ENCODE measurements at regions not wholly inside any gene's neighbourhood (a gene's known extent, or its start where the extent isn't known, plus 50 kb on each side); places are given as distances from the start of the nearest gene placed in this dataset.

DNA sequence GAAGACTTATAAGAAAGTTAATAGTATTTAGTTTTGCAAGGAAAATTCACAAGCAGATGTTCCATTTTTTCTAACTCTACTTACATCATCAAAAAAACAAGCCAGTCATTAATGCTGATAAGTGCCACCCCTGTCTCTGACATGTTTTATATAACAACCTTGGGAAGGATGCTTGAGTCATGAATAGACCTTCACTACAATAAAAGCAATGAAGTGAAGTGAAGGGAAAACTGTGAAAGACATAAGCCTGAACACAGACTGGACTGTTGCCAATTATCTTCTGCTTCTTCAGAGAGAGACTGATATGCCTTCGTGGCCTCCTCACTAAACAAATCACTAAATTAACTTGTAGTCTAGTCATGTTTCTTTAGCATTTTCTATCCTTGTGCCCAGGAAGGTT lies 353.2 kb downstream of the PDHA2 start:
- no peak for DNase-seq

DNA sequence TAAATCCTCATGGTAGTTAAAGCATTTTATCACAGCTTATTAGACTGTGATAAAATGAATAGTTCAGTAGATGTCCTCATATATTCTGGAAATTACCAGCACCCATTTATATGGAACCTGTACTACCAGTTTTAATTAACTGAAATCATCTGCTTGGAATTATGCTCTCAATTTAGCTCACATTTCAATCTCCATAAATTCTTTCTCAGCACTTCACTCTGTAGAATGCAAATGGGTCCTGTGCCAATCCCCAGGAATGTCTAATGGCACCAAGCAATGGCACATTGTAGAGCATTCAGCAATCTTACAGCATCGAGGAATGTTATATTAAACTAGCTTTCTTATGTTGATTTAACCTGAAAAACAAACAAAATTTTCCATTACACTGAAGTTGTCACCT lies 355.1 kb downstream of the PDHA2 start:
- DNase-seq: no peak

DNA sequence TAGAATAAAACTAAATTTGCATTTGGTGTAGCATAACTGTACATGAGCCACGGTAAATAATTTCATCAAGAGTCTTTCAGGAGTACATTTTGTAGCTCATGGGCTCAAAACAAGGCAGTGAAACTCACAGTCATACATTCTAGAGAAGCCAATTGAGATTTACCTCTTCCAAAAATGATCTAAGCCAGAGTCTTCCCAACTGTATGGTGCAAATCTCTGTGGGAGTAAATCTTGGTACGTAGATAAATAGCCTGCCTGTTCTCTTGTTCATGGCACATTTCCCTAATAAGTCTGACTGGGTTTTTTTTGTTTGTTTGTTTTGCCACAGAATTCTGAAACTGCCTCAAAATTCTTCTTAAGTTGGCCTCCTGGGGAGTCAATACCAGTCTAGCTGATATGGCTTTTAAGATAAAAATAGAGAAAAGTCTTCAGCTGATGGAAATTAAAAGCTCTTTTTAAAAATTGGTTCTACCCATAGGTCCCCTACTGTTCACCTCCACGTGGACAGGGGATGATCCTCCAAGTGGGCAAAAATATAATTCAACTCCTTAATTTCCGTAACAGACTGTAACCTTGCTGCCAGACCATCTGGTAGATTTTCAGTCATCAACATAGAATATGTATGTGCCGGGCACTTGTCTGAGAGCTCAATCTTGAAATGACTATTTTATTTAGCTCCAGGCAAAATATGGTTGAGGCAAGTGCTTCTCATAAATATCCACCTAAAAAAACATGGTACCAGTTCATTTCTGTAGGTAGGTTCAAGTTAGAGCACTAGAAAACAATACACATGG lies 365.4 kb downstream of the PDHA2 start:
- no peak for DNase-seq

DNA sequence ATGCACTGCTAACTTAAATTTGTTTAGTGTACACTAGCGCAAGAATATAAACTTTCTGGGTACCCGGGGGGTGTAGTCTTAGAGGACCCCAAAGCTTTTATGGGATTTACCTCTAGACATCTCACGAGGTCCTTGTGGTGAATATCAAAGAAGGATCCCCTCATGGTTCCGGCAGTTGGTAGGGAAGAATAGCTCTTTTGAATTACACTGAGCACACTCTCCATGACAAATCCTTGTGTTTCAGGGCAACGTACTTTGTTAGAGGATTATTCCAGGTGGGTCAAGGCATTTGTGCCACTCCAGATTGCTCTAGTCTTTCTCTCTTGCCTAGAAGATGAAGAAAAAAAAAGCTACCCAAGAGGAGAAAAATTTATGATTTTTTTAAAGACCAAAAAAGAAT lies 387.6 kb downstream of the PDHA2 start:
- DNase-seq: no peak

DNA sequence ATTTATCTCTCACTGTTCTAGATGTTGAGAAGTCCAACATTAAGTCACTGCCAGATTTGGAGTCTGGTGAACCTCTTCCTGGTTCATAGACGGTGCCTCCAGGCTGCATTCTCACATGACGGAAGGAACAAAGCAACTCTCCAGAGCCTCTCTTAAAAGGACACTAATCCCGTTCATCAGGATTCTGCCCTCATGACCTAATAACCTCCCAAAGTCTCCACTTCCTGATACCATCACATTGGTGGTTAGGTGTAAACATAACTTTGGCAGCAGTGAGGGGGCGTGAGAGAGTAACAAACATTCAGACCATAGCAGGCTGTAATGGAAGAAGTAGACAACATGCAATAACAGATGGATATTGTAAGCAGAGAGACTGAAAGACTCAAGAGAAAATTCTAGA lies 388.6 kb downstream of the PDHA2 start:
- DNase-seq: no peak

DNA sequence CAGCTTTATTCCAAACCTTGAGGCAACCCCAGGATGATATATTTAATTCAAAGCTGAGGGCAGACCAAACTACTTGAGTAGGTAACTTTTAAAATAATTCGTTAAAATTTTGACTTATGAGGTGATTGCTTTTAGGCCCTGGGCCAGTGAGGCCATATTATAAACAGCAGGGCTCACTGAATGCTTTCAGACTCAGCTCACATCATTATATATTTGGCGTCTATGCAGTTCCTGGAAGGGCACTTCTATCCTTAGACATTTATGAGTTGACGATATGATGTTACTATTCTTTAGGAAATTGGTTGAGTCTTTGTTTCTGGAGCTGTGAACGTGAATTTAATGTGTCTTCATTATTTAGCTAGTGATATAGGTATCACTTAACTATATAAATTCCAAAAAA lies 400.1 kb downstream of the PDHA2 start:
- DNase-seq: no peak

DNA sequence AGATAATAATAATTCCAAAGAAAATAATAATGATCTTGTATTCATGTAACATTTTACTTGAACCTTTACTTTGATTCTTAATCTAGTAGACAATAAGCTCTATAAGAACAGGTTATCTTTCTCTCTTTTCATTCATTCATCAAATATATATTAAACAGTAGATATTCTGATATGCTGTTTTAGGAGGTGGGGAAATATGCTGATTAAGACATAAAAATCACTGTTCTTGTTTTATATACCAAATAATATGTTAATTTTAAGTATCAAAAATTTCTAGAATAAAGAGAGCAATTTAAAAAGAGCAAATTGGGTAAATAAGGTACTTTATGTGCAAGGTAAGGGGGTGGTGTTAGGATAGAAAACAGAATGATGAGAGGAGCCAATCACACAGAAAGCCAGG lies 401.9 kb downstream of the PDHA2 start:
- DNase-seq: no peak

DNA sequence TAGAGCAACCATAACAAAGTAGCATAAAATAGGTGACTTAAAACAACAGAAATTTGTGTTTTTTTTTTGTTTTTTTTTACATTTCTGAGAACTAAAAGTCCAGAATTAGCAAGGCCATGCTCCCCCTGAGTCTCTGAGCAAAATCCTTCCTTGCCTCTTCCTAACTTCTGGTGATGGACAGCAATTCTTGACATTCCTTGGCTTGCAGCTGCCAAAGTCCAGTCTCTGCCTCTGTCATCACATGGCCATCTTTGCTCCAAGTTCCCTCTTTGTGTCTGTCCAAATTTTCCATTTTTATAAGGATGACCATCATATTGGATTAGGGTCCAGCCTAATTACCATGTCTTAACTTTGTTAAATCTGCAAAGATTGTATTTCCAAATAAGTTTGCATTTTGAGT lies 407.2 kb downstream of the PDHA2 start:
- DNase-seq: no peak

DNA sequence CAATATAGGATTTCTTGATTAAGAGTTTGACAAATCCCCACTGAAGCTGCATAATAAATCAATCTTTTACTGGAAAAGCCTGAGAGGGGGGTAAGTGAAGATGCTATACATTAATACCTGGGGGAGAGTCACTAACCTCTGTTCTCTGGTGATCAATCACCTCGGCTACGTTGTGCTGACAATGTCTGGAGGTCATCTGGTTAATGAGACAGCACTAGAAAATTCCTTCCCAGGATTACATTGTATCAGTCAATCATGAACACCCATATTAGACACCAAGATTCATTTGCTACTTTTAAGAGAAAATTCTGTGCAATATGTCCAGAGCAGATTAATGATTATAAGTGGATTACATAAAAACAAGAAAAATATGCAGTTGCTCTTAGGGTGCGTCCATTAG lies 408.3 kb downstream of the PDHA2 start:
- DNase-seq: no peak

DNA sequence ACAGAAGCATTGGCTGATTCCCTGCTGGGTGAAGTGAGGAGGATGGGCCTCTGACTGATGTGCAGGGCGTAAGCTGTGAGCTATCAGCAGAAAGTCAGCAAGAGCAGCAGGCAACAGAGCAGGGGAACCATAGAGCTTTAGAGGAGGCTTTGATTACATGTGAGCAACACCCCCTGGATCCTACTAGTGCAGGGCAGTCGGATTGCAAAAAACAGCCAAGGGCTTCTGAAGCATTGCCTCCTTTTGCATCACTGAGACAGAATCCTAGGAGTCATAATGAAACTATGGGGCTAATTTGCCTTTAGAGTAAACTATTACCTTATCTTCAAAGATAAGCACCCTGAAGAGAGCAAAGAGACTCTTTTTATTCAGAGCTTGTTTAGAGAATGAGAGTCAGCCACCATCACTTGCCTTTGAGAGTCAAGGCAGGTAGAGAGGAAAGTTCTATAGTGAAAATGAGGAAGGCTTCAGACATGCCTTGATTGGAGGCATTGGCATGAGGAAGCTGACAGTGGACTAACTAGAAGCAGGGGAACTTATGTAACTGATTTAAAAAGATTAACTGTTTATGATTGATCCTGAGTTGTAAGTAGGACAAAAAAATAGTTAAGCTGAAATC lies 420.3 kb downstream of the PDHA2 start:
- no peak for DNase-seq

DNA sequence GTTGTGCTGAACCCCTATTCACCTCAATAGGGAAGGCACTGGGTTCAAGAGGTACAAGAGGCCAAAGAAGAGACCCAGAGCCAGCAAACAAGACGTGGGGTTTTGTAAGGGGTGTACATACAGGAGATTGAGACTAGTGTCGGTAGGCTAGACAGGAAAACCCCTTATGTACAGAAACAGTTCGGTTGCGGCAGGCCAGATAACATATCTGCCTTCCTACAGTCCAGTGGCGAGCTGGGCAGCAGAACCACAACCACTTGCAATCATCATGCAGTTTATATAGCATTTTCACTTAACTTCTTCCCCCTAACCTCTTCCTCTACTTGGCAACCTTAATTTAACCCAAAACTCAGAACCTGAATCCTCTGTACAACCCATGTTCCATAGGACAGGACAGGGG lies 422.2 kb downstream of the PDHA2 start:
- DNase-seq: no peak

DNA sequence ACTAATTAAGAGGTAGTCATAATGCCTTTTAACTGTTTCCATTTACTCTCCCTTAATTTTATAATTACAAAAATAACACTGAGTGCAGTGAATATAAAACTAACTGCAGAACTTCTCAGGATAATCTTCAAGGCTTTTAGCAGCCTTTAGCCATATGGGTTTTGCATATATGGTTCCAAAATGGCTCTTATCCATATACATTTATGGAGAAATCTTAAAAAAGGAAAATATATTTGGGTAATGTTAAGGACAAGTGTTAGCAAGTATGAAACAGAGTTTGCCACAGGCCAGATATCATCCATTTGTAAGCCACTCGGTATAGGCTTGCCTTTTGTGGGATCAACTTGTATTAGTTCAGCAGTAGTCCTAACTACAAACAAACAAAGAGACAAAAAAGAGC lies 423.4 kb downstream of the PDHA2 start:
- no peak for DNase-seq

DNA sequence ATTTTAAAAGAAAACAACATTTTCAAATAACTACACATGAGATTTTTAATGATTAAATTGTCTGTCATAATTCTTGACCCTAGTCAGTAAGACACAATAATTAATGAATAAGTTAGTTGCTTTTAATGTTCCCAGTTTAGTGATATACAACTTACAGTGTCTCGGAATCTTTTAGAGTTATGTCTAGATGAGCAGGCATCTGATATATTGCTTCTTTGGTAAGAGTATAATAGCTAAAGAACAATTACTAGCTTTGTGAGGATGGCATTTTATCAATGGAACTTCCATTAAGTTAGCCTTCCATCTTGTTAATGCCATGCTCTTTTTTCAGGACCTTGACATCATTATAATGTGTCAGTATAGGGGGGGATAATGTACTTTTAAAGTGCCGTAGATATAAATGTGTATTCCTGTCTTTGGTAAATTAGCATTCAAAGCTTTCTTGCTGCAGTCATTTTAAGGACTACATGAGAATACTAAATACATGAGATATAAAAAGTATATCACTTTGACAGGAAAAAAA lies 425.1 kb downstream of the PDHA2 start:
- no peak for DNase-seq

DNA sequence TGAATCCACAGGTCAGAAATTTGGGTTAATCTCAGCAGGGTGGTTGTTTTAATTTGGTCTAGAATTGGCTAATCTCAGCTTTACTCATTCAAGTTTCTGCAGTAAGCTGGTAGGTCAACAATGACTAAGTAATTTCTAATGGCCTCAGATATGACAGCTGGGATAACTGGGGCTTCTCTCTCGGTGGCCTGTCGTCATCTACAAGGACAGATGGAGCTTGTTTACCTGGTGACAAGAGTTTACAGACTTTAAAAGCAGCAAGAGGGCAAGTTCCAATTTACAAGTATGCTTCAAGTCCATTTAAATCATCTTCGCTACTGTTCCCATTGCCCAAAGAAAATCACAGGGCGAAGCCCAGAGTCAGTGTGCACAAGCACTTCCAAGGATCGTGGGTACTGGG lies 453.9 kb downstream of the PDHA2 start:
- no peak for DNase-seq

DNA sequence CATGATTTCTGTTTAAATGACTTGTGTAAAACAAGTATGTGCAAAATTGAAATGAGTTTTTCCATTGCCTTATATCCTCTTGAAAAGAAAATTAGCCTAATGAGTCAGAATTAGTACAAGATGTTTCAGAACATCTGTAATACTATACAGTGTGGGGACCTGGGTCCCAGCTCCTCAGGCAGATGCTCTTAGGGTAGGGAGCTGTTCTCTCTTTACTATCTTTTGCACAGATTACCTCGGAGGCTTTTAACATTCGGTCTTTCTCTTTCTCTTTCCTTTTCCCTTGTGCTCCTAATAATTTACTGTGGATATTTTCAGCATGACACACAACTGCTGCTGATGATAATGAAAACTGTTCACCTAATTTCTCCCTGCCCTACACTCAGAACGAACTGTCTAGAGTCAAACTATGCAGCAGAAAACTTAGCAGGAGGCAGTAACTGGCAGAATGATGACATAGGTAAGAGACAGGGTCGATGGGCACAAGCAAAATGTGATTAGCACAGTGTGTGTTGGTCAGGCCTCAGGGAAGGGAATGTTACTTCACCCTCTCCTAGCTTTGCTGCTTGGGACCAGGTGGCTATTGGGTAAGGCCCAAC lies 455.3 kb downstream of the PDHA2 start:
- no peak for DNase-seq

DNA sequence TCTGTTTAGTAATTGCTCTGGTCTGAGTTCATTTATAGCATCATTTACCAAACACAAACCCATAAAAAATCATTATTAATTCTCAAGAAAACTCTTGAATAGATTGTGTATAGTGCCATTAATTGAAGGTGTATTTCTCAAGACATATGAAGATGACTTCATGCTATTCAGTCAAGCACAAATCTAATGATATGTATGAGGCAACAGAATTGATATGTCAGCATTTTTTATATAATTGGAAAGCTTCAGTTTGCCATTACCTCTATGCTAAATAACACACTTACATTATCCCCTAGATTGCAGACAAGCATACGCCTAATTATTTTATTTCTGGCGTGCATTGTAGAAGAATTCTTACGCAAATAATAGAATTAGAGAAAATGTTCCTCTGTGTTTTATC lies 461.8 kb downstream of the PDHA2 start:
- DNase-seq: no peak

DNA sequence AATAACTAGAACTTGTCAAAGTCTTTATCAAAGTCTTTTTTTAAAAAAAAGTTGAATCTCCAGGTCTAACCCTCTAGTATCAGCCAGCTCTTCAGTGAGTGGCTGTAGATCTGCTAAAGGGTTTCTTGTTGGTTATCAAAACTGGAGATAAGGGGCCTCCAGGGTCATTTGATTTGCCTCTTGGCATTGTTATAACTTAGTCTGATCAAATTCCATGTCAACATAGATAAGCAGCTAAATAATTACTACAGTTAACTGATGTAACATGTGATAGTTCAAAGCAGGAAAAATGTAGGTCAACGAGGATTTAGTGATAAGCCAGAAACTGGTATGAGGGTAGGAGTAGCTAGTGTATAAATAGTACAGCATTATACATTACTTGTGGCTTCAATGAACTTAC lies 465.1 kb downstream of the PDHA2 start:
- DNase-seq: no peak

DNA sequence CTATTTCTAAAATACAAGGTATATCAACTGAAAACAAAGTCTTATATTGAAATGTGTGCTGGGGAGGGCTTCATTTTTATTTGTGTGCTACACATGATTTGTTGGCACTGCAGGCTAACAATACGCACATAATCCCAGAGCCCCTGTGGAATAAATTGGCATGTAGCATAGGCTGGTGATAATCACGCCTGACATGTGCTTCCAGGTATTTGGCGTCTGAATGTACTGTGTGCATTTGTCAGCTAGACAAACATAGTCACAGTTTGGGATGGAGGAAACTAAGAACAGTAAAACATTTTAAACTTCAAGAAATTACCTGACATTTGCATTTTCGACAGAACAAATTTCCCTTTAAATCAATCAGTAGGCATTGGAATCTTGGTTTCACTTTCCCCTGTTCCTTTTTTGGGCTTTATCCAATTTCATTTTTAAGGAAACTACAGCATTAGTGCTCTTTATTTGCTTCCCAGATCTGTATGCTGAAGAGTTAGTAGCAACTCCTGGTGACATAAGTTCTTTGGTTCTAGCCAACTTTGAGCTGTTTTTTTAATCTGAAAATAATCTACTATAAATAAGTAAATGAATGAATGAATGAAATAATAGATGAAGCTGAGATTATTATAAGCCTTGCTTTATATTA lies 472.3 kb downstream of the PDHA2 start:
- no peak for DNase-seq

DNA sequence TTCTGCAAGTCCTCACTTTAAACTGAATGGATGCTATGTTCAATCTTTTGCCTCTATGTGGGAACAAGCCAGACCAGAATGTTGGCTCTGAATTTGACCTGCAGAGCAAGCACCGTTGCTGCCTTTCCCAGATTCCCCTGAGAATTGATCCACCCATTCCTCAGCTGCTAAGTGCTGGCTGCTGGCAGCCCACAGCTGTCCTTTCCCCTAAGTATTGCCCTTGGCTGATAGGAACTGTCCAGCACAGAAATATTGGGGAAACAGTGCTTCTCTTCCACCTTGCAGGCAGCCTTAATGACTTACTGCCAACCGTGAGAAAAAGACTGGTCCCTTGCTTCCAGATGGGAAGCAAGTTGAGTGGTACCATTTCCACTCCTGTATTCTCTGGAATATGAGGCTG lies 475.9 kb downstream of the PDHA2 start:
- no peak for DNase-seq

DNA sequence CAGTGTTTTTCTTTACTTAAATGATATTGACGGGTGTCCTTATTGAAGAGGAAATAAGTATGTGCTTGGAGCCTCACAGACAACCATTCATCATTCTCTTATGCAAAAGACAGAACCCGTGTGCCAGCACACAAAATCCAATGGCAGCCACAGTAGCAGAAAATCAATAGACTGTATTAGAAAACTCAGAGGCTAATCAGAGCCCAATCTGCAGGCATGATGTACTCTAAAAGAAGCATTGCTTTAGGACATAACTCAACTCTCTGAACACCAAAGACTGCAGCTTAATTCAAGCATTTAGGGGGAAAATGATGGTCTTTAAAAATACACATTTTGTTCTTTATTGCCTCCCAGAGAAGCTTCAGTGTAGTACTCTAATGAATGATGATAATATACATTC lies 476.9 kb downstream of the PDHA2 start:
- DNase-seq: no peak

DNA sequence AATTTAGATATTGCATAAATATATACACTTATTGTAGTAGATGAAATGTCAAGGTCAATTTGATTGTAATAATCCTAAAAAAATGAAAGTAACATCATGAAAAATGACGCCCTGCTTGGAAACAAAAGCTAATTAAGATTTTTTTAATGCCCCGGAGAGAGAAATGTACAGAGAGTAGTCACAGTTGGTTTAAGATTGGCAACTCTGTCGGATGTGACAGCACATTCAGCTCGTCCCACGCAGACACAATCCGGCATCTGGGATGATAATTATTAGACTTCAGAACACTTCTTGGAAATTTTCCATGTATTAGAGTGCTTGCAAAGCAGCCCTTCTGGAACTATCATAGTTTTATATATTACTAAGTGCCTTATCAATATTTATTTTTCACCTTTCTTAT lies 478.0 kb downstream of the PDHA2 start:
- no peak for DNase-seq

DNA sequence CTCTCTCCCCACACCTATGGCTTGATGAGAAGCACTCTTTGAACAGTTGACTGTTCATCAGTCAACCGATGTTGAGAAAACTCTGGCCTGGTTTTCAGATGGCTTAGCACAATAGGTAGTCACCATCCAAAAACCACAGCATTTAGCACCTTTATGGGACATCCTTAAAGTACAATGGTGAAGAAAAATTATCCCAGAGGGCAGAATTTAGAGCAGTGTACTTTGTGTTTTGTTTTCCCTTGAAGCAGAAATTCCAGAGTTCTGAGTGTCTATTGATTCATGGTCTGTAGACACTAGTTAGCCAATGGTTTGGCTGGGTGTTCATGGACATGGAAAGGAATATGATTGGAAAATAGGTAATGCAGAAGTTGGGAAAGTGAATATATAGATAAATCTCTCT lies 487.0 kb downstream of the PDHA2 start:
- no peak for DNase-seq

DNA sequence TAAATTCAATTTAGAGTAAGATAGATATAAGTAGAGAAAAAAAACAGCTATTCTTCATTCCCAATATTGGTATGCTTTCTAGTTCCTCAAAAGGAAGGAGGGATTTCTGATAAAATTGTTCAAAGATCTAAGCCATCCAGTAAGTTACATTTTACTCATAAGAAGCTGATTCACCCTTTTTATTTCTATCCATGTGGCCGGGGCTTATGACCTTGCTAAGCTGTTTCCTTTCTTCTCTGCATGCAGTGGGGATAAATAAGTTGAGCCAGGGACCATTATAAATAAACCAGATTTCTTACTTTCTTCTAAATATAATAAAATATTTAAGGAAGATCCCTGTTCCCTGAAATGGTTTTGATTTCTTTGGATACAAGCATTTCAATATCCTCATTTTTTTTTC lies 502.3 kb downstream of the PDHA2 start:
- DNase-seq: no peak

All from NCI-H1417 treated with DMSO at 0.1 percent for 48 hours (cell line).